GM21737 (cell line): ENCODE measurements at regions not wholly inside any gene's neighbourhood (a gene's known extent, or its start where the extent isn't known, plus 50 kb on each side); places are given as distances from the start of the nearest gene placed in this dataset.
A peak's percentile ranks its signal among the peaks of the same experiment; 100 is the strongest.

Experiments used
- ATAC-seq: cut with Tn5 transposase; IDR thresholded peaks from one replicate; pipeline ENCODE4 v1.9.1; 2021; ENCODE audit warnings: mild to moderate bottlenecking, moderate library complexity; ENCODE audit not compliant: unreplicated experiment

DNA sequence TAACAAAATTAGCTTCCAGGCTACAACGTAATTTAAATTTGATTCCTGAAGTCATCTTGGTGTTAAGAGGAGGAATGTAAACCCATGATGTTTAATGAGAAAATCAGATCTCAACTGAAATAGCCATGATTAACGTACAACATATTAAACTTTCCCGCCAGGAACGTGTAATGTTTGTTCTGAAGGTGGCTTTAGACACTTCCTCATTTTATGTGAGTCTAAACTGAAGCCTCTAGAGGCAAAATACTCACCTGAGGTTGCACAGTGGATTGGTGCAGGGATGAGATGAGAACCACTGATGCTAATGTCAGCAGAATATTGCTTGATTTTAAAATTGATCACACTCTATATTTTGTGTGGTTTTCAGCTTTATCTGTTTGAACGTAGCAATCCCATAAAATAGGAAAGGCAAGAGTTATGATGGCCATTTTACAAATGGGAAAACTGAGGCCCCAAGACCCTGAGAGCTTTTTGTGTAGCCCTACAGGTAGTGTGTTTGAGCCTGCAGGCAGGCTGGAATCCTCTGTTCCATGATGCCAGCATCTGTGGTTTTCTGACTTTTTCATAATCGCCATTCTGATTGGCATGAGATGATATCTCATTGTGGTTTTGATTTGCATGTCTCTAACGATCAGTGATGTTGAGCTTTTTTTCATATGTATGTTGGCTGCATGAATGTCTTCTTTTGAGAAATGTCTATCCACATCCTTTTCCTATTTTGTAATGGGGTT is 243.7 kb upstream of the BMPER start:
- ATAC-seq: no peak

DNA sequence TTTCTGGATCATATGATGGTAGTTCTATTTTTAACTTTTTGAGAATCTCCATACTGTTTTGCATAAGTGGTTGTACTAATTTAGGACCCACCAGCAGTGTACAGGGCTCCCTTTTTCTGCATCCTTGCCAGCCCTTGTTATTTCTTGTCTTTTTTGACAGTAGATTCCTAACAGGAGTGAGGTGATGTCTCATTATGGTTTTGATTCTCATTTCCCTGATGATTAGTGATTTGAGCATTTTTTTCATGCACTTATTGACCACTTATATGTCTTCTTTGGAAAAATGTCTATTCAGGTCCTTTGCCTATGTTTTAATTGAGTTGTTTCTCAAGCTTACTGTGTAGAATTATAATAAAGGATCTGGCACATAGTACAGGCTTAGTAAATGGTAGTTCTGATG is 238.8 kb upstream of the BMPER start:
- ATAC-seq: no peak

DNA sequence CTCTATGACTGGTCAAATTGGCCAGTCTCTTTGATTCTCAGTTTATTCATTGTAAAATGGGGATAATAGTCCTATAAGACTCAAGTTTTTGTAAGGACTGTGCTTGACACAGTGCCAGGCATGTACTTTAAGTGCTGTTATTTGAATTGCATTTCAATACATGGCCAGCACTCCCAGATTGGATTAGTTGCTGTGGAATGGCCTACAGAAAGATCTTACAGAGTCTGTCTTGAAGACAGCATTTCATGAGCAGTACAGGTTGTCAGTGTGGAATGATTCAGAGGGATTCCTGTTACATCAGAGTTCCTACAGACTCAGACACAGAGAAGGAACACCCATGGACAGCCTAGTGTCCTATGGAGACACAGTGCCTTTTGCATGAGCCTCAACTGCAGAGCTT is 238.1 kb upstream of the BMPER start:
- ATAC-seq: no peak

DNA sequence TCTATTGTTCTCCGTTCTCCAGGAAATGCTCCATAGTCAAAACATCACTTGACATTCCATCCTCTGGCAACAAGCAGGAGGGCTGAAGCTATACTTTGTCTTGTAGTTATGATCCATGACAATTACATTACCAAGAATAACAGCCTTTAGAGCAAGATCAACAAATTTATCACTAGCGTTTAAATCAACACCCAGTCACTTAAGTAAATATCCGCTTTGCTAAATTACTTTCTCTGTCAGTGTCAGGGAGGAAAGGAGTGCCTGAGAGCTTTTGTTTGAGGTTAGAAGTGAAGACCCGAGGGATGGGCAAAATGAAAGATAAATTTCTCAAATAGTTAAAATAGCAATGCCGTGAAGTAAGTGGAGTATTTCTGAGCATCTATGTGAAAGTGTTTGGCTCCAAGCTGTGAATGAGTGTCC is 236.1 kb upstream of the BMPER start:
- no peak for ATAC-seq

DNA sequence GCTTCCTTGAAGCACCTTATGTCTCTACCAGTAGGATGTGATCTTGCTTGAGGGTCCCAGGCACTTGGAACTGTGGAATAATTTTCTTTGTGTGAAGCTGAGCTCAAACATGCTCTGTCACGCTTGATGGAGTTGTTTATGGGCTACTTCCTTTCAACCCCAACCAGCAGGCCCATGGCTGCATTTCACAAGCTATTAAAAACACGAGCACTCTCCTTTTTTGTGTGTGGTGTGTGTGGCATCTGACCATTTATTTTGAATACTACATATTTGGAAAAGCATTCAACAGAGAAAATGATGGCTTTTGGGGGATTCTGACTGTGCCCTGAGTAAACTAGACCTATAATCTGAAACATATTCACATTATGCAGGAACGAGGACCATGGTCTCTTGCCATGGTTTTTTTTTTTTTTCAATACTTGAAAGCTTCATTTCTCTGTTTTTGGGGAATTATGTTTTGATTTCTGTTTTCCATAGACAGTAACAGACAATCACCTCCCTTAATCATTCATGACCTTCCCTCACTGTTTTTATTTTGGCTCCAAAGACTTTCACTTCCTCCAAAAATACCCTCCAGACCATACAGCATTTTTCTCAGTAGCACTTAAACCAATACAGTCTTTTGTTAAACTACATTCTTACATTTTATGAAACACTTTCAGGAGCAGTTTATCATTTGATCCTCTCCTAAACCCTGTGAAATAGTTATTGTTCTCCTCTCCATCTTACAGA is 233.6 kb upstream of the BMPER start:
- ATAC-seq: peak; percentile 81

DNA sequence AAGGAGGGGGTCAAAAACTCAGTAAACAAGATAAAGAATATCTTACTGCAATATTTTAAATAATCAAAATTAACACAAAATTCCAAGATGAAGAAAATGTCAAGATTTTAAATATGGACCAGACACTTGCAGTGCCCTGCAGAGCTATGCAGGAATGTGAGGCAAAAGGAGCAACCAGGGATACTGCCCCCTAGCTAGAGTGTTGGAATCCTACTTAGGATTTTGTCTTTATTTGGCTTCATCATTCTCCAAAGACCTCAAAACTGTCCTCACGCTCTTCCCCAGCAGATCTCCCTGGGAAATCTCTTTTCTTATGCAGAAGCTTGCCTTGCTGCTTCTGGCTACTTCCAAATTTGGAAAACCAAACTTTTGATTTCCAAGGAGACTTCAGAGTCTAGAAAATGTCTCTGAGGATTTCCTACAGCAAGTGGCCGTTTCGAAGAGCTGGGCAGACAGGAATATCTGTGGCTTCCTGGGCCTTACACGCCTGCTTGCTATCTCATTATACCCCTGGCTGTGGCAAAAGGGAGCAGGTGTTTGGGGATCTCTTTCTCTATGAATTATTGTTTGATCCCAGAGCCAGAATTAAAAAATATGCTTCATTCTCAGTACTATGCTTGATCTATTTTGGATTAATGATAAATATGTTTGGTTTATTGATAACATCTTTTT is 232.2 kb upstream of the BMPER start:
- ATAC-seq: no peak

DNA sequence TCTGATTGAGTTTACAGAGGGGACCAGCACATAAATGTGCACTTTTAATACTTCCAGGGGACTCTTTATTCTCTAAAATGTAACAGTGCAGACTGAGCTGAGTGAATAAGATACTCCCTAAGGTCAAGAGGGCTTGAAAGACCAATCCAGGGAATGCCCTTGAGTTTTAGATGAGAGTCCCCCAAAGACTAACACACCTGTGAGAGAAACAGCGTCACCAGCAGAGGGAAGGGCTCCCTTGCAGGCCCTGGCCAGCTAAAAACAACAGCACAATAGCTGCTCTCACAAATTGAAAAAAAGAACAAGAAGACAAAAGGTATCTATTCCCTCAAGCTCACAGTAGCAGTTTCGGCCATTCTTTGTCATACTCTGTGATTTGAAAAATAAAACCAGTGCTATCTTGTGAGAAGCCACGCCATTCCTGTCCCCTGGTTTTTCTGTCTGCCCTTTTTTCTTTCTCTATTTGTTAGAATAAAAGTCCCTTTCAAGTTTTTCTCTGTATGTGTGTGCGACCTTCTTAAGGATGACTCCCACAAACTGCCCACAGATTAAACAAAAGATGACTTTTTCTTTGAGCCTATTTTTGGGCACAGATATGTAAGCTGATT is 230.4 kb upstream of the BMPER start:
- ATAC-seq: no peak

DNA sequence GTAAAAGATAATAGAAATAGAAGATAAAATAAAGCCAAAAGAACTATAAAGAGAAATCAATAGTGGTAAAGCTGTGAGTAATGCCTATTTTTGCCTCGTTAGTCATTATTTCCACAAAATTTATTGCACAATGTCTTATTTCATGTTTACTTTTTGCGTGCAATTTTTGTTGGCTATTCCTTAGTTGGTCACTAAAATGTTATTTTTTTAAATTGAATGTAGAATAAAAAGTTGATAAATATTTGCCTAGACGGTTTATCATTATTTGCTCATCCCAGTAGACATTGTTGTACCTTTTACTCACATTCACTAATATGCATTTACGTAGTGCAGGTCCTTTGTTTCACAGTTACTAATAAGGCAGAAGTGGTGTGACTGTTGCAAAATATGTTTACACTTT is 227.8 kb upstream of the BMPER start:
- no peak for ATAC-seq

DNA sequence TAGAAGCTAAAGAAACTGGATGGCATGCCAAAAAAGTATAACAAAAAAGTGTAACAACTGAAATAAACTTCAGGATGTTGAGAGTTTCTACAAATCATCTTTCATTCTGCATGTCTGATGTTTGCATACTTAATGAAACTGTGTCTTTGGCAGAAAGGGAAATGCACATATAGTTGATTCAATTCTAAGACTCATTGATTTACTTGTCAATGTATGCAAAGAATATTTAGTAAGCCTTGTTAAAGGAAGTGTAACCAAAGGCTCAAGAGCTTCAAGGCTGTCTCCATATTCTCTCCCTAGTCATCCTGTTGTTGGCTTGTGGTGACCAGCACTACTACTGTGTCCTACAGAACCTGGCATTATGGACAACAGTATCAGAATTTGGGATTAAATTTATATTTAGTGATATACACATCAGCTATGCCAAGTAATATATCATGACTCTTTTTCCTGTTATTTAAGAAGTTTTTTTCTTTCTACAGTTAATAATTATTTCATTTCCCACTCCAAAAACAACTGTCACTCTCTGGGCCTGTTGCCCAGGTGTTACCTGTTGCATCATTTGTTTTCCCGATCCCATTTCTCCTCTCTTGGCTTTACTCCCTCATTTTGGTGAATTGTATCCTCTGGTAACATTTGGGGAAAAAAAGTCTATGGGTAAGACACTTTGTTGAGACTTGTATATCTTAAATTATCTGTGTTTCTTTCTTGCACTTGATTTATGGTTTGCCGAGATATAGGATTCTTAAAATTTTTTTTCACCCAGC is 226.6 kb upstream of the BMPER start:
- no peak for ATAC-seq

DNA sequence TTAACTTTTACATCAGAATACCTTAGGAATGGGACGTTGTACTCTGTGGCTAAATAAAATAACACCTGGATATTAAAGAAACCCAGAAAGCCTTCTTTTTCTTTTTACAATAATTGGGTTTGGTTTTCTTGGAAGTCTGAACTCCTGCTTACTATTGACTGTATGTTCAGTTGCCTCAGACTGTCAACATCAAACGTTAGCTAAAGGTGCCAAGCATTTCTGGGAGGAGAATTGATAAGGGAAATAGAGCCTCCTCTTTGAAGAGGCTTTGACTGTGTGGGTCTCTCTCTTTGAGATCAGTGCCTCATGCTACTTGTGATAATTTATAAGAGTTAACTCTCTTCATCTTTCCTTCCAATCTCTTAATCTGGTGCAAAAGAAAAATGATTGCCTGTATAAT is 224.7 kb upstream of the BMPER start:
- ATAC-seq: no peak

DNA sequence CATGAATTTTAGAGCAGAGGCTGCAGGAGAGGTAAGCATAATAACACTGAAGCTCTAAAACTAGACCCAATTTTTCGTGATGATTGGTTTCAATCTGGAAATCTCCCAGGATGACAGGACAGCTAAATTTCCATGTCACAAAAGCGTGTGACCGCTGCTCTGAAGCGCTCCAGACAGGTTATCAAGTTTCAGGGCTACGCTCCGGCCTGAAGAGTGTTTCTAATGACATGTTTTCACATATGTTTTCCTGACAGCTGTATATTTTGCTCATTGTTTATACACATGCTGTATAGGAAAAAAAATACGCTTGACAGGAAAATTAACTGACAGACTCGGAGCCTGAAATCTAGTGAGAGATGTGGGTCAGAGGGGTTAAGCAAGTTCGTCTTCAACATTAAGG is 219.8 kb upstream of the BMPER start:
- ATAC-seq: no peak

DNA sequence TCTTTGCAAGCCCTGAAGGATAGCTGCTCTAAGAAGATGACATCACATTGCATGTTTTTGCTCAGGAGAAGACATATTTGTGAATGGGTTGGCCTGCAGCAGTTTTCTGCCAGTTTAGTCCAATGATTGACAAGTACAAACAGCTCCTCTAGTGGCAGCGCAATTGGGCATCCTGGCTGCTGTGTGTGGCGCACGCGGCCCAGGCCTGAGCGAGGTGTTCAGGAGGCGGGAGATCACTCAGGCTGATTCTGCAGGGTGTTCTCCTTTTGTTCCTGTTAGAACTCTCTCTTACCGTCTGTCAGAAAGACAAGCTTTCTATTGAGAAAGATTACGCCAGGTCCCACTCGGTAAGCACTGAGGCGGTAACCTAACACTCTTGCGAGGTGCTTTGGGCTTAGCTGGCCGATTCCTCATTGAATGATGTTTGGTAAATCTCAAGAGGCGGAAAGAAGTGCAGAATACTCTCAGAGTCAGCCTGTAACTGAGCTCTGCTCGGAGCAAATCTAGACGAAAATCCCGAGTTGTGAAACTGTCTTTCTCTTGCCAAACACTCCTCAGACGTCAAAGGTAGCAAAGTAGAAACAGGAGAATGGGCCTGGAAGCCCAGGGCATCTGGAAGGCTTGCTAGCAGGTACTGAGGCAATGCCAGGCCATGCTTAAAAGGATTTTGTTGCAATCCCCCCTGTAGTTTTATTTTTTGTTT is 219.2 kb upstream of the BMPER start:
- no peak for ATAC-seq

DNA sequence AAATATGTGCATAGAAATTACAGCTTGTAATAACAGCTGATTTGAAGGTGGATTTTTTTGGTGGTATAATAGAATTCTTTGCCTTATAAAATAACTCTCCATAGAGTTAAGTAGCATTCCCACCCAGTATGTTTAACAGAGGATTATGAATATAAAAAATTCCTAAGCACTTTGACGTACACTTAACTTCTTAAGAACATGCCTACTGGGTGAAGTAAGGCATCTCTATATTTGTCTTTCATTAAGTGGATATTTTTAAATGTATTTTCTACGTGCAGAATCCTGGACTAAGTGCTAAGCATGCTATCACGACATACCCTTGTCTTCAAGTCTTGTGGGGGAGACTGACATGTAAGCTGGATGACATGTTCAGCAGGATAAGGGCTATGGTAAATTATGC is 217.7 kb upstream of the BMPER start:
- ATAC-seq: no peak

DNA sequence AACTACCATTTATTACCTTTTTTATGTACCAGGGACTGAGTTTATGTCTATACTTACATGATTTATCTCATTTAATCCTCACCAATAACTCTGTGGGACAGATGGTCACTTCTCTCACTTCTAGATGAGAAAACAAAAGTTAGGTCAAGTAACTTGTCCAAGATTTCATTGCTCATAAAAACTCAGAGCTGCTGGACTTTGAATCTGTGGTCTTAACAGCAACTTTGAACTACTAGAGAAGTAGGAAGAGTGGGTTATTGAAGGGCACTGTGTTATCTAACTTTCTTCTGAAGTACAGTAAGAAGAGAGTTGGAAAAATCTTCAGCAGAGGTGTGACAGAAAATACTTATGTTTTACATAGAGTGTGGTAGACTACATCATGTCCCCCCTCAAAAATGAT is 214.2 kb upstream of the BMPER start:
- ATAC-seq: no peak

DNA sequence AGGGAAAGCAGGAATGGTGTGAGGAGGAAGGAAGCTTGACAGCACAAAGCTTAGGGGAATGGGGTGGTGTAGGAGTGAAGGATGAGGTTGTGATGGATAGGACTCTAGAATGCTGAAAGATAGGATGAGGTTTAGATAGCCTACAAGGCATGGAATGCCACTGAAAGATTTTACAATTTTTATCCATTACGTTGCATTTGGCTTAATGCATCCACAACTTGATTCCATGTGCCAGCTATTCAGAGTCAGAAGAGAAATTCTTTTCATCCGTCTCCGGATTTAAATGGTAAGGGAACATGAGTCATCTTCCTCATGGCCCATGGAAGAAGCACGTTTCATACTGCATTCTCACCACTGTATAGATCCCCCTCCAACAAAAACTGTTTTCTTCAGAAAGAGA is 212.4 kb upstream of the BMPER start:
- ATAC-seq: no peak

DNA sequence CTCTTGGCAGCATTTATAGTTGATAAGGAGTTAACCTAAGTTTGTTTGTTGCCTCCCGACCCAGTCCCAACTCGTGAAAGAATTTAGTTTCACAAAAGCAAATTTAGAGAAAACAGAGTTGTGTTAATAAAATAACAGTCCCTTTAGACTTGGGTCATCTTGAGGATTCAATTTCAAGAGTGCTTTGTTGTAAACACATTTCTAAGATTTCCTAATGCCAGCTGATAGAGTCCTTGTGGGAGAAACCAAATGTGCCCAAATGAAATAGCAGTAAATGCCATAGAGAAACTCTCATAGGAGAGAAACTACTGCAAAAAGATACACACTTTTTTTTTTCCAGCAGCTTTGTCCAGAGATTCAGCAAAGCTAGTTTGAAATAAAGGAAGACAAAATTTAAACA is 211.3 kb upstream of the BMPER start:
- ATAC-seq: no peak

DNA sequence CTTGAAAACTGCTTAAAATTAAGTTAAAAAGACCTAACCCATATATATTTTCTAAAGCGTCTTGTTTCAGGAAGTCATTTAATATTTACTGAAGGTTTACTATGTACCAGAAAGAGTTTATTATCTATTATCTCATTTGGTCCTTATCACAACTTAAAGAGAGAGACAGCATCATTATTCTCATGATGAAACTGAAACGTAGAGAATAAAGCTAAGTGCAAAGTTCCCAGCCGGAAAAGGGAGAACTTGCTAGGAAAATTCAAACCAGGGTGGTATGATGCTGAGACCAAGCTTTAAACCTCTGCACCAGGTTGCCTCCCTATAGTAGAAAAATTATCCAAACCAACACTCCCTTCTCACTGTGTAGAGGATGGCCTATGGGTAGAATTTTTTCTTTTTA is 207.7 kb upstream of the BMPER start:
- ATAC-seq: no peak

DNA sequence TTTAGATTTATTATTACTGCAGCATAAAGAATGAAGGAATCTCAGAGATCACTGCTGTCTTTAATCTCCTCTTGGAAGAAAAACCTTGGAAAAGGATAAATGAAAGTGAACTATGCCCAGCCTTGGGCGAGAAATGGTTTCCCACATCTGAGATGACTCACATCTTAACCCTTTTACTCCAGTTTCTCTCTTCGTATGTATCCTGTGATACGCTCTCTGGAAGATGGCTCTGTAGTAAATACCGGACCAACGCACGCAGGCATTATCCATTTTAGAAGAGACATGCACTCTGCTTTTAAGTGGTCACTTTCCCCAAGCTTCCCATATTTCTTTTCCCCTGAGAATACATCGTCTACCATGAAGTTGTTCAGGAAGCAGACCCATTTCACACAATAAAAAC is 207.3 kb upstream of the BMPER start:
- no peak for ATAC-seq

DNA sequence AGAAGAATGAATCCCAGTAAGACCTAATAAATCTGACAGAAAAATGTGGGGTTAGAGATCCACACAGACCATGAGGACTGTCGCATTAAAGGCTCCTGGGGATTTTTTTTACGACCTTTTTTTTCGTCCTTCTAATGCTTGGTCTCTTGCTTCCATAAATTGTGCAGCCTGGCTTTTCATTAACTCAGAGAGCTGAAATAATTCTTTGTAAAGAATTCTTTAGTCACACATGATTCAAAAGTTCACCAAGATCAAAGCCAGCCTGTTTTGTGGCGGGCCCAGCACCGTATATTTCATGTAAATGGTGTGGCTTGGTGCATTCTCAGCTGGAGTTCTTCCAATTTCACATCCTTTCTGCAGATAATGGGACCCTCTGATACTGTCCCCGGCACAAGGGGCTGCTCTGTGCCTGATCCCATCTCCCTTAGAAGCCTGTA is 206.6 kb upstream of the BMPER start:
- no peak for ATAC-seq
